Type B pancreatic cell (in vitro differentiated cells): ENCODE measurements at regions not wholly inside any gene's neighbourhood (a gene's known extent, or its start where the extent isn't known, plus 50 kb on each side); places are given as distances from the start of the nearest gene placed in this dataset.
"Not testable (repeated sequence)": the region's sequence is repeated elsewhere in the genome, so short reads cannot be mapped to it uniquely, and the experiment has no call there.

Experiments used
- DNase-seq: peaks from one replicate; pipeline ENCODE4 v3.0.0; 2021; ENCODE audit warnings: mixed read lengths; ENCODE audit not compliant: unreplicated experiment; ENCODE audit errors: extremely low spot score
- H3K27ac Mint-ChIP-seq: 2 replicates; pipeline ENCODE4 v1.8.0; 2021; ENCODE audit warnings: mild to moderate bottlenecking, mixed read lengths
- H3K27me3 Mint-ChIP-seq: 2 replicates; pipeline ENCODE4 v1.8.0; 2021; ENCODE audit warnings: mixed read lengths
- H3K36me3 Mint-ChIP-seq: 2 replicates; pipeline ENCODE4 v1.8.0; 2021; ENCODE audit warnings: mixed read lengths
- H3K4me1 Mint-ChIP-seq: one replicate; pipeline ENCODE4 v1.8.0; 2021; ENCODE audit warnings: mixed read lengths; ENCODE audit not compliant: unreplicated experiment
- H3K4me3 Mint-ChIP-seq: 2 replicates; pipeline ENCODE4 v1.8.0; 2021; ENCODE audit warnings: mild to moderate bottlenecking, mixed read lengths
- H3K9me3 Mint-ChIP-seq: 2 replicates; pipeline ENCODE4 v1.8.0; 2021; ENCODE audit warnings: mixed read lengths
- CTCF ChIP-seq: fragments of 200-600 bp; sonication (generic); conservative IDR thresholded peaks from 2 replicates; pipeline ENCODE4 v1.5.0; 2021; ENCODE audit warnings: antibody characterized with exemption, mild to moderate bottlenecking

- DNase-seq, result no peak
- no peaks in the 10 kb centered on the region for H3K27me3 Mint-ChIP-seq
- TF ChIP-seq CTCF, result no peak
- H3K36me3 Mint-ChIP-seq, result no peaks in the 10 kb centered on the region
- H3K27ac Mint-ChIP-seq, result no peak overlapping the region
- H3K9me3 Mint-ChIP-seq, result no peaks in the 10 kb centered on the region
- no peaks in the 10 kb centered on the region for H3K4me1 Mint-ChIP-seq
- no peak overlapping the region for H3K4me3 Mint-ChIP-seq
Observed at GRCh38 chr13:58369936-58370335, 738.4 kb downstream of the PCDH17 start.

GRCh38 chr13:58376349-58376748 is 744.8 kb downstream of the PCDH17 start:
- Mint-ChIP-seq H3K4me1 (no peaks in the 10 kb centered on the region), H3K4me3 (no peak overlapping the region), H3K27me3 (no peaks in the 10 kb centered on the region), H3K27ac (no peak overlapping the region), H3K9me3 (no peaks in the 10 kb centered on the region), H3K36me3 (no peaks in the 10 kb centered on the region)
- no peak for DNase-seq
- no peak for TF ChIP-seq CTCF

GRCh38 chr13:58376775-58377174 is 745.2 kb downstream of the PCDH17 start:
- TF ChIP-seq CTCF, result no peak
- H3K4me3 Mint-ChIP-seq, result no peak overlapping the region
- no peak overlapping the region for H3K27ac Mint-ChIP-seq
- no peaks in the 10 kb centered on the region for H3K9me3 Mint-ChIP-seq
- DNase-seq, result no peak
- no peaks in the 10 kb centered on the region for H3K27me3 Mint-ChIP-seq
- H3K4me1 Mint-ChIP-seq, result no peaks in the 10 kb centered on the region
- H3K36me3 Mint-ChIP-seq, result no peaks in the 10 kb centered on the region

- Mint-ChIP-seq H3K27me3 (no peaks in the 10 kb centered on the region), H3K4me3 (no peak overlapping the region), H3K27ac (no peak overlapping the region)
Observed at GRCh38 chr13:58379221-58379620, 747.7 kb downstream of the PCDH17 start.

GRCh38 chr13:58385336-58385735 is 753.8 kb downstream of the PCDH17 start:
- H3K27ac Mint-ChIP-seq, H3K36me3 Mint-ChIP-seq, H3K4me1 Mint-ChIP-seq: not testable (repeated sequence)

More at GRCh38 chr13:58379221-58379620, 747.7 kb downstream of the PCDH17 start:
- Mint-ChIP-seq H3K36me3 (no peaks in the 10 kb centered on the region), H3K9me3 (no peaks in the 10 kb centered on the region), H3K4me1 (no peaks in the 10 kb centered on the region)
- no peak for DNase-seq
- TF ChIP-seq CTCF, result no peak

GRCh38 chr13:58397596-58398387 is 766.2 kb downstream of the PCDH17 start:
- no peak for DNase-seq
- H3K9me3 Mint-ChIP-seq, result peaks cover 9% of the 10 kb centered on the region
- no peak overlapping the region for H3K27ac Mint-ChIP-seq
- H3K36me3 Mint-ChIP-seq, result no peaks in the 10 kb centered on the region
- H3K27me3 Mint-ChIP-seq, result no peaks in the 10 kb centered on the region
- H3K4me3 Mint-ChIP-seq, result no peak overlapping the region
- TF ChIP-seq CTCF, result no peak
- no peaks in the 10 kb centered on the region for H3K4me1 Mint-ChIP-seq

More at GRCh38 chr13:58385336-58385735, 753.8 kb downstream of the PCDH17 start:
- not testable (repeated sequence) for H3K4me3 Mint-ChIP-seq, H3K27me3 Mint-ChIP-seq, DNase-seq, H3K9me3 Mint-ChIP-seq
